GM21723 (cell line): ENCODE measurements at regions not wholly inside any gene's neighbourhood (a gene's known extent, or its start where the extent isn't known, plus 50 kb on each side); places are given as distances from the start of the nearest gene placed in this dataset.
"Not testable (repeated sequence)": the region's sequence is repeated elsewhere in the genome, so short reads cannot be mapped to it uniquely, and the experiment has no call there.

Experiments
- ATAC-seq: cut with Tn5 transposase; IDR thresholded peaks from one replicate; pipeline ENCODE4 v1.9.1; 2021; ENCODE audit warnings: mild to moderate bottlenecking, moderate library complexity; ENCODE audit not compliant: unreplicated experiment

DNA sequence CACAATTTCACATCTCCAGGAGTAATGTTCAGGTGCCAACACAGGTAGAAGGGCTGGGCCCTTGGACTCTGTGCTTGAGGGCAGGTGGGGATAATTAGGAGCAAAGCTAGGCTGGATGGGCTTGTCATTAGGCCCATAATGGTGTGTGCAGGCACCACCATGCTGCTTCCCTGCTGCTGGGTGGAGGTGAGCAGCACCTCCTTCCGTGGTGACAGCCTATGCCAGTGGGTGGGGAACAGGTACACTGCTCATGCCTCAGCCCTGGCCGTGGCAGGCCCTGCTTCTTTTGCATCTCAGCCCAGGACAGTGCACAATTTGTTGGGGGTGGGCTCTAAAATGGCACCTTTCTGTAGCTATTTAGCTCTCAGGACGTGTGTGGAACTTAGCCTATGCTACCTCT is 955.5 kb downstream of the TMTC2 start:
- no peak for ATAC-seq

DNA sequence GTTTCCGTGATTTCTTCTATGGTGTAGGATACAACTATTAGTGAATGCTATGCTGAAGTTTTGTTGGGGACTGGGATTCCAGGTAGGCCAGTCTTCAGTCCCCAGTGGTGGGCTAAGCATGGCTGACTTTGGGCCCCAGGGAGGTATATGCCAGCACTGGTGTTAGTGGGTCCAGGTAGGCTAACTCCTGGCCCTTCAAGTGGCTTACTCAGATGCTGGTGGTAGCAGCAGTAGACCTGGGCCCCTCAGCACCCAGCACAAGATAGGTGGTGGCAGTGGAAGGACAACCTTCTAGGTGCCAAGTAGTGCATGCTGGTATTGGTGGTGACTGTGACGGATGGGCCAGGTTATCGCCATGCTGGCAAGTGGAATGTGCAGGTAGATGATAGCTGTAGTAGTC is 955.1 kb downstream of the TMTC2 start:
- no peak for ATAC-seq

DNA sequence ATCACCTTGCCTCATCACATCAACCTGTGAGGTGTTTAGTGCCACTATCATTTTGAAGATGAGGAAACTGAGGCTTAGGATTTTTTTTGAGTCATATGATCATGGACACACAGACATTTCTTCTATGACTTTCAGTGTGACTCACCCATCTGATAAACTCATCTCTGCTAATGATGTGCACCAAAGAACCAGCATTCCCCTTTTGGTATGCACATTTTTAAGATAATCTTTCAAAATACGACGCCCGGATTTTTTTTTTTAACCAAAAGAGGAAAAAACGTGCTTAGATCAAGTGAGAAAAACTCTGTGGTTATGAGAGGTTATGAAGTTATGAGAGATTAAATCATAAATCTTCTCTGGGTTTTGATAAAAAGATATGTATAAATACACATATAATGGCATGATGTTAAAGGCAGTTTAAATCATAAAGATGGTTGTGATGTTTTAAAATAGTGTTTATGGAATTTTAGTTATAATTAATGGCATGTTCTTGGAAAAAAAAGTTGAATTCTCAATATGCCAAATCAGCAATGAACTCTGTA is 948.1 kb downstream of the TMTC2 start:
- ATAC-seq, result no peak

DNA sequence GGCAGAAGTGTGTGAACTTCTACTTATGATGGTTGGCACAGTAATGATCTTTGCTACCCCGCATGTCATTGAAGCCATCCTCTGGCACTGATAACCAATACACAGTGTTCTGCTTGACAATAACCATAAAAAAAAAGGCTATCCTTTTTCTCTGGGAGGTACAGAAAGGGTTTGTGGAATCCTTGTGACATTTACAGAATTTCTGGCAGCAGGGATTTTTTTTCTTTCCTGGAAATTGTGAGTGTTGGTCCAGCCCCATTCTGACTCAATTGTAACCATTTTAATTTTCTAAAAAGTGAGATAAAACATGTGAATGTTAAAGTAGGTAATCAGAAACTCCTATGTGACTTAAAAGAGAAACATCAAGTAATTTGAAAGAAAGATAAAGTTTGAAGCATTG is 943.8 kb downstream of the TMTC2 start:
- ATAC-seq, result no peak

DNA sequence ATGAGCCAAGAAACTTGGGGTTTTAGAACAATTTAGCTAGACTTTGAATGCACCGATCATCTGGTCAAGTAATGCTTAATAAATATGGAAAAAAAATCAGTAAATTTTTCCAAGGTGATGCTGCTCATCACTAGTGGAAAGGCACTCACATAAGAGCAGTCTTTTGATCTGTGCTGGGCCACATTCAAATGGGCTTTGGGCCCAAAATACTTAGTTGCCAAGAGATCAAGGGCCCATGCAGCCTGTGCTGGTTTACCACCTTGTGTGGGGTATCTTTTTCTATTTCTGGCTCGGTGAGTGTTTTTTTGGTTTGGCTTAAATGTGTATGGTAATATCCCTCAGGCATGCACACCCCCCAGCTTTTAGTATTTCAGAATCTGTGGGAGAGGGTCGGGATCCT is 943.2 kb downstream of the TMTC2 start:
- no peak for ATAC-seq

DNA sequence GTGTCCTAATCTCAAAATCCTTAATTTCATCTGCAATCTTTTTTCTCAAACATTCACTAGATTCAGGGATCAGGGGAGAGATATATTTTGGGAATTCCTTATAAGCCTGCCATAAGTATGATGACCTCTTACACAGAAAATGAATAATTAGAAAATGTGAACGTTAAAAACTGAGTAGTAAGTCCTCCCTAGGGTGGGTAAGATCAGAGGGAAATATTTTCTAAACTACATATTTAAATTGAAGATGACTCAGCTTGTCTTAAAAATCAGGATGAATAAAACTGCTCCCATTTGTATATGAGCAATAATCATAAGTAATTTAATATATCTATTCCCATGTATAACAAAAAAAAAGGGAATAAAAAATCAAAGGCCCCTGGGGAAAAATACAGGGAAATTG is 935.5 kb downstream of the TMTC2 start:
- no peak for ATAC-seq

DNA sequence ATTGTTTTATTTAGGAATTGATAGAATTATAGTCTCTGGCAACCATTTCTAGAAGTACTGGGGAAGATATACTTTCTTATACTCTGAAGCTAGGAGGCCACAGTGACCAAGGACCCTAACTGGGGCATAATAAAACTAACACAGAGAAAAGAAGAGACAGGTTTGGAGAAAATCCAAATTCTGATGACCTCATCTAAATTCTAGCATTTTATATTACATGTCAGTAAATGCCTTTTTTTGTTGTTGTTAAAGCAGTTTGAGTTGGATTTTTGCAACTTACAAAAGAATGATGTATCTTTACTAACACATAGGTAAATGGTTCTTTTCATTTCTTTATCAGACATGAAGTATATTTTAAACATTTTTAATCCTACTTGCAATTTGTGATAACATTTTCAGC is 933.3 kb downstream of the TMTC2 start:
- no peak for ATAC-seq

DNA sequence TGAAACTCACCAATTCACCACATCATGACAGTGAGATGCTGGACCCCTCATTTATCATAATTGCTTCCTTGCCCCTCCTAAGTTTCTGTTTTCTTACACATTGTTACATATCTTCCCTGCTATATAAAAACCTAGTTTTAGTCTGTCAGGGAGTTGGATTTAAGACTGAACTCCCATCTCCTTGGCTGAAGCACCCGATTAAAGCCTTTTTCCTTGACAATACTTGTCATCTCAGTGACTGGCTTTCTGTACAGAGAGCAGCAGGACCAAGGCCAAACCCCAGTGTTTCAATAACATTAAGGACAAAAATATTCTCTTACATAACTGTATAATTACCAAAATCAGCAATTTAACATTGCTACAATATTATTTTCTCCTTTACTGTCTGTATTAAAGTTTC is 928.4 kb downstream of the TMTC2 start:
- no peak for ATAC-seq

DNA sequence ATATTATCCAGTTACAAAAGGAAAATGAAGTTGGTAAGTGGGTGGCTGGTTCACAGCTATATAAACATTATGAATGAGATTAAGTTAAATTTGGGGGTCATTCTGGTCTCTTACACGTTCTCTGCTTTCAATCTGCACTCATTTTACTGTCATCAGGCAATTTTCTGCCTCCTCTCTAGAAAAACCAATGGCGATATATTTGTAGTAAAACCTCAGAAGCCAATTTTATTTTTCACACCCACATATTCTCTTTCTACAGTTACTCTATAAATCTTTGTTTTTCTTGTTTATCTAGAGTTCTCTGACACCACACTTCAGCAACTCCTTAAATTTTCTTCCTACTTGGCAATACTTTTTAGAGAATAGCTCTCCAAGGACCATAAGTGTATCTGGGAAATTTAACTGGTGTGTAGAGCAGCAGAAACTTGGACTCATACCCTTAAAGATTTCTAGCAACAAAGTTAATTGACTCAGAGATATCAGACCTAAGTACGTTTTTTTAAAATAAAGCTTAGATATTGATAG is 926.9 kb downstream of the TMTC2 start:
- no peak for ATAC-seq

DNA sequence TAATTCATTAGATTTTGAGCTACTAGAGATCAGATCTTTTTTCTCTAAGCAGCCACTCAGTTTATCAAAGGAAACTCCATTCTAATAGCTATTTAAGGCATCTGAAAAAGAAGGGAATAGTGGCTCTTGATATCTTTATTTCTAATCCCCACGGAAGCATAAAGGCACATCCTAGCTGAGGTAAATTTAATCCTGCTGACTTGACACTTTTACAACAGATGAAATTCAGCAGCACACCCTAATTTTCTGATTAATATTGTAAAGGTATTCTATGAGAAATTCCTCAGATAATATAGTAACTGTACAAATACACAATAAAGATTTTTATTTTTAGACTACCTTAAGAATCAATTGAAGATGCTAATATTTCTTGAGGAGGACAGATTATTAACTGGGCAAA is 916.4 kb downstream of the TMTC2 start:
- no peak for ATAC-seq

DNA sequence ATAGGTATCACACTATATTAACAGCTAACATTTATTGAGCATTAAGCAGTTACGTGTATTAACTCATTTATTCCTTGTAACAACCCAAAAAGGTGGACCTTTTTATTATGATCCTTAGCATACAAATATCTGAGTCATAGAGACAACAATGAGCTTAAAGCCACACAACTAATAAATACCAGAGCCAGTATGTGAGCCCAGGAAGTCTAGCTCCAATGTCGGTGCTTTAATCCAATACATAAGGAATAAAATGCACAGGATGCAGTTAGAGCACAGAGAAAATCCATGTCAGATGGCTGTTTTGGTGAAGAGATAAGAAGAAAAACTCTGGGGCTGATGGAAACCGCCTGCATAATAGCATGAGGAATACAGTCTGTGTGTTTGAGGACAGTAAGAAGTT is 888.6 kb downstream of the TMTC2 start:
- ATAC-seq, result no peak

DNA sequence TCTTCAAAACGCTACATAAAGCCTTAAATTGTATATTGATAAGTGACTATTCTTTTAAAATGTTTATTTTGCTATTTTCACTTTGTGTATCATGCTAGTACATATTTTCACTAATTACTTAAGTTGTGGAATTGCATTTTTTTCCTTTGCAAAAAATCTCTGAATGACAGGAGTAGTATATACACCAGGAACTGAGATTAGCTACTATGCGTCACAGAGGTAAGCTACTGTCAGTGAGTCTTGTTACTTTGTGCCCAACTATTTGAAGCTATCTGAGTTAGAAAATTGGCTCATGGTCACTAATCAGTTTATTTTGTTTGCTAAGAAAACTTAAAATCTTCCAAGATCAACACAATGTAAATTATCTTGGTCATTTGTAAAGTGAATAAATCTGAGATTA is 887.4 kb downstream of the TMTC2 start:
- ATAC-seq, result no peak

DNA sequence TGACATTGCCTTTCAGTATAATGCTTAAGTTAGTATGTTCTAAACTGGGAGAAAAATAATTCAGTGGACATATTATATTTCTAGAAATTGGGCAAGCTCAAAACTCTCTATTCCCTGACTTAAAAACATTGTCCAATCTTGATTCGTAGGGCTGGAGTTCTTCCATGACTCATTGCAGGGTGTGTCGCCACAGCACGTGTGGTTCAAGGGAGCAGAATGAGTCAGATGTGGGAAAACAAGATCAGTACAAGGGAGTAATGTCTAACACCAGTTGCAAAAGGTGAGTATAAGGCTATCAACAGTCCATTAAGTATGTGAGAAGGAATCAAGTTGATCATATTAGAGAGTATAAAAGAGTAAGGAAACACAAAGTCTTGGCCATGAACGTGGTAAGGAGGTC is 887.0 kb downstream of the TMTC2 start:
- no peak for ATAC-seq

DNA sequence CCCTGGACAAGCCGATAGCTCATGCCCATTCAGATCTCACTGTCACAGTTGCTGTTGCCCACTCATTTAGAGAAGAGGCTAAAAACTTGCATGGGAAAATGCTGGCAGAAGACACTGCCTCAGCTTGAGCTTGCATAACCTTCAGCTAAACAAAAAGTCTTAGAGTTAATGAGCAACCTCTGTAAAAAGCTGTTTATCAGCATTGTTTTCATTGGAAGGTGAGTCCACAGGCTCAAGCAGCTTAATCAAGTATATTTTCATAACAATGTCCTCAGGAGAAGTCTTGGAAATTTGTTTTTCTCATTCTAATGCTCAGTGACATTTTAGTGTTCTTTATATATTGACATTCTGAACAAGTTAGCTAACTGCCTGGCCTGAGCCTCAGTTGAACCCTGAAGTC is 872.9 kb downstream of the TMTC2 start:
- no peak for ATAC-seq

DNA sequence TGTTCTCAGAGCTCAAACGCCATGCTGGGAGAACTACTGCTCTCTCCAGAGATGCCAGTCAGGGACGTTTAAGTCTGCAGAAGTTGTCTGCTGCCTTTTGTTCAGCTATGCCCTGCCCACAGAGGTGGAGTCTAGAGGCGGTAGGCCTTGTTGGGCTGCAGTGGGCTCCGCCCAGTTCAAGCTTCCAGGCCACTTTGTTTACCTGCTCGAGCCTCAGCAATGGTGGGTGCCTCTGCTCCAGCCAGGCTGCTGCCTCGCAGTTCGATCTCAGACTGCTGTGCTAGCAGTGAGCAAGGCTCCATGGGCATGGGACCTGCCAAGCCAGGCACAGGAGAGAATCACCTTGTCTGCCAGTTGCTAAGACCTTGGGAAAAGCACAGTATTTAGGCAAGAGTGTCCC is 869.3 kb downstream of the TMTC2 start:
- not testable (repeated sequence) for ATAC-seq

DNA sequence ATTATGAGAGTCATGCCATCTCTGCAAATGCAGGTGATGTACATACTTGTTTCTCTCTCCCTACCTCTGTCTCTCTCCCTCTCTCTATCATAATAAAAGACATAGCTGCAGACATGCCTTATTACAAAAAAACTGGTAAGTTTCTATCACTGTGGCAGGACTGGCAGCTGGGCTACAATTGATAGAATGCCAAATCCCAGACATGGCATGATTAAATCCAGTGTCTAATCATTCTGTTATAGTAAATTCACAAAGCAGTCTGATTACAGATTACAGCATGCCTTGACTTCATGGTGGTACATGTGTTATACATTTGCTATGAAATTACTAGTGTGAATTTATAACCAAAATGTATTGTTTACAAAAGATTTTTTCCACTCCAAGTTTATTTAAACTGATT is 854.7 kb downstream of the TMTC2 start:
- ATAC-seq, result no peak

DNA sequence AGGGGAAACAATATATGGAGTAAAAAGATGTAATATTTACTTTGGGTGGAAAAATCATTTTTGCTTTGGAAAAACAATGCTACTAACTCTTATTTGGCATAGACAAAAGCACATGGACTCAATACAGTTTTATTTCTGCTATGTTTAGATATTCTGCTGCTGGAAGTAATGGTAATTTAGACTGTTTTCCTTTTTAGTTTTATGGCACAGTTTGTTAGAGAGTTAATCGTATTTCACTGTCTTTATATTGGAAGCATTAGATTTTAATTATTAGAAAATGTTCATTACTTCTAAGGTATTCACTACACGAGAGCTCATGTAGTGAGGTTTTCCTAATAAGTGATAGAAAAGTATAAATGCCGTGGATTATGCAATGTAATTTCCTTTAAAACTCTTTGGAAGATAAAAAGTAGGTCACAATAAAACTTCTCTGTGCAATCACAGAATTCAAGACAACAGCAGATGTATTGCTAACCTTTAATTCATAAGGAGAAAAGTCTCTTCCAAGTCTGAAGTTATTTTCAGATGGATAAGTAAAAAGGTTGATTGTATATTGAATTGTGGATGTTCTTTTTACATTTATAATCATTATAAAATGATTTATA is 851.8 kb downstream of the TMTC2 start:
- no peak for ATAC-seq

DNA sequence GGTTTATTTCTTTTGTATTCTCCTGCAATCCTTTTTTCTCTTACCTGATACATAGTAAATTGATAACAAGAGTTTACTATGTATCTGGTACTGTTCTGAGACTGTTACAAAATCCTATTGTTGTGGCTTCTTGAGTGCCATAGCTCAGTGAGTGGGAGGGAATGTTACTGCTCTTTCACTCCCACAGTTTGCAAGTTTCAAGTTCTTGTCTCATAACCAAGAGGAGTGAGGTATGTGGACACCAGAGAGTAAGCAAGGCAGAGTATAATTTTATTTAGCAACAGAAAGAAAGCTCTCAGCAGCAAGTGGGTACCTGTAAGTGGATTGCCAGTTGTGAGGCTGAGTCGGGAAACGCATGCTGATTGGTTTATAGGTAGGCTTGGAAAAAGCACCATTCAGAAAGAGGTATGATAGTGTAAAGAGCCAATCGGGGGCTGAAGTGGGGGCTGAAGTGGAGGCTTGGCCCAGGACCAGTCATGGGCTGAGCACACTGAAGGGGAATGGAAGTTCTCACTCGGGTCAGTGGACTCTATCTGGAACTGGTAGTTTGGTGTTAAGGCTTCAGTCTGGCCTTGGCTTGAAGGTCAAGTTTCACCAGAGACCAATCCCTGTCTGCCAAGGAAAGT is 850.8 kb downstream of the TMTC2 start:
- ATAC-seq, result no peak

DNA sequence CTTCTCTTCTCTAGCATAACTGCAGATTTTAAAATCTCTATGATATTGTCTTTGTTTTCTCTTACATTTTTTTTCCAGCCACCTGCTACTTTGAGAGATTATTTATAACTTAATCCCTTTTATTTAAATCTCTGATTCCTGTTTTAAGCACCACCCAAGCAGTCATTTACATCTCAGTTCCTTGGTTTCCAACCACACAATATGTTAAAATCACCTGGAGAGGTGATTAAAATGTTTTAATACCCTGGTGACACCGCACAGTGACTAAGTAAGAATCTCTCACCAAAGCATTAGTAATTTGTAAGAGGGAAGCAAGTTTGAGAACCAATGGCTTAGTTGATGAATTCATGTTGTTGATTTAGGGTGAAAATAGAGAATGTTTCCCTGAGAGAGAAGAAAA is 849.8 kb downstream of the TMTC2 start:
- no peak for ATAC-seq

DNA sequence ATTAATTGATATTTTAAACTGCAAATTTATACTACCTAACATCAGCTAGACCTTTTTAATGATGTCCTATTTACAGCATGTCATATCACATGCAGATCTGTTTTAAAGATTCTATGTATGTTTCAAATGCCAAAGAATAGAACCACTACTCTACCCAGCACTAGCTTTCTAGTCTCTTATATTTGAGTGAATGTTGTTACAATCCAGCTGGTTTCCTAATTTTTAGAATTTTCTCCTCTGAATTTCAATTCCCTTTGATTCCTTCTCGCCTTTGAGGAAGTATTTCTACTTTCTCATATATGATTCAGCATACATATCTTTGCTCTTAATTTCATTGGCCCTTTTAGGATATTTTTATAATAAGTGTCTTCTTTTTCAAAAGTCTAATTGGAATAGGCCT is 841.9 kb downstream of the TMTC2 start:
- ATAC-seq, result no peak

DNA sequence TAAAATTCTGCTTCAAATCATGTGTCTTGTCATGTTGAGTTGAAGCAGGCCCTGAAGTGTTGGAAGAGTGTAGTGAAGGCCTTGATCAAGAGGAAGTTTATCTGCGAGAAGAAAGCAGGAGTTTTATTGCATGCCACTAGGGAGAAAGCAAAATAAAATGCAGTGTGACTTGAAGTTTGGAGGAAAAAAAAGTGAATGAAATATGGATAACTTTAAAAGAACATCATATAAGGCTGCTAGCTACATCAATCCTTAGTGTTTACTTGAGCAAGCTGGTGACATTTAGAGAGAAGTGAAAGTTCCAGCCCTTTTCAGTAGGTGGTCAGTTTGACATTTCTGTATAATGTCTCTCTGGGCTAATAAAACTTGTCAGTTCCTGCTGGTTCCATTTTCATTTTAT is 841.1 kb downstream of the TMTC2 start:
- no peak for ATAC-seq

DNA sequence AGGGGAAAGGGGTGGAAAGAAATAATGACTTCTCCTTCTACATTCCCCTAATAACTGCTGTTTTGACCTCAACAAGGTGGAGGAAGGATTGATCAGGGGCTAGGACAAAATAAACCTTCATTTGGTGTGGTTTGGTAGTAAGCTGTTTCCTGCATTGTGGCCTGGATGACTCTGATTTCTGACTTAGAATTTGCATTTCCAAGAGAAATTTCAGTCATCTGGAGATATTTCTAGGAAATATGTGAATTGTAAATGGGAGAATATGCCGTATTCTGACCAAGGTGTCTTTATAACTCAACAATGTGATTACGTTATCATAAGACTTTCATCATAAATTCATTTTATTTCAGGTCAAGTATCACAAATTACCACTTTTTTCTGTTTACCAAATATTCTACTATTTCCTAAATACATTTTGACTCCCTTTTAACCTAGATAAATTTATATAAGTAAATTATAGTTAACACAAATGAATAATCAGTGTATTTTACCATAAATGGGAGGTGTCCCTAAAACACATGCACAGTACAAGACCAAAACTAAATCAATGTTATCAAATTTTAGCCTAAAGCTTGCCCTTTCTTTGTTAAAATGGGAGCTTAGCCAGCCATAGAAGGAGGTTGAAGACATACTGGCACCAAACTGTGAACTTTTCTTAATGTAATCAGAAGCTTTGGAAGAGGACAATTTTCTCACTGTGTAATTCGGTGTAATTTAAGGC is 828.8 kb downstream of the TMTC2 start:
- ATAC-seq, result no peak
